Thyroid gland (tissue), 4 donors: ENCODE measurements at regions not wholly inside any gene's neighbourhood (a gene's known extent, or its start where the extent isn't known, plus 50 kb on each side); places are given as distances from the start of the nearest gene placed in this dataset.
"Not testable (repeated sequence)": the region's sequence is repeated elsewhere in the genome, so short reads cannot be mapped to it uniquely, and the experiment has no call there.

ENCODE experiments used
- POLR2A ChIP-seq, 2 donors: fragments of 450-650 bp; IDR thresholded peaks; one replicate each; pipeline ENCODE4 v1.6.1; 2017; ENCODE audit warnings: antibody characterized with exemption in 2 of 2, mild to moderate bottlenecking in 2 of 2, moderate library complexity in 1 of 2
- TF ChIP-seq, protein P1 (sequence below), 6 experiments: fragments of 200-600 bp in 3 of 6; fragments of 450-650 bp in 3 of 6; sonication (generic) in 3 of 6; IDR thresholded peaks; one replicate each; pipeline ENCODE4 v1.5.1; 2016 to 2019; ENCODE audit warnings: antibody characterized with exemption in 6 of 6, mild to moderate bottlenecking in 2 of 6, inconsistent platforms in 1 of 6, moderate library complexity in 1 of 6

DNA sequence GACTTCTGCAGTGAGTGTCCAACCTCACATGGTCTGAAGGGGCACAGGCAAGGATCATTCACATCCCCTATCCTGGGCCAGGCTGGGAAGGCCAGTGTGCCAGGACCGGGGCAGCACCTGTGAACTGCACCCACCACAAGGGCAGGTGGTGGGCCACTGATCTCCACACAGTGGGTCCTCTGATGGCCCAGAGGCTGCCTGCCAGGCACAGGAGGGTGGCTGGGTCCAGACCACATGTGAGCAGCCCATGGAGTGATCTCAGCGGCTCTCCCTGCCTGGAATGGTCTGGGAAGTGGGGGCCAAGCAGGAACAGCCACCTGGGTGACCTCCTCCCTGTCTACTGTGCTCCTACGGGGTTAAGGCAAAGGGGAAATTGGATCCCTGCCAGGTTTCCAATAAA is 508.5 kb downstream of the FOXD4L4 start:
- not testable (repeated sequence) for TF ChIP-seq POLR2A (IDR thresholded peaks at IDR 0.05)
- TF ChIP-seq, protein P1, sequence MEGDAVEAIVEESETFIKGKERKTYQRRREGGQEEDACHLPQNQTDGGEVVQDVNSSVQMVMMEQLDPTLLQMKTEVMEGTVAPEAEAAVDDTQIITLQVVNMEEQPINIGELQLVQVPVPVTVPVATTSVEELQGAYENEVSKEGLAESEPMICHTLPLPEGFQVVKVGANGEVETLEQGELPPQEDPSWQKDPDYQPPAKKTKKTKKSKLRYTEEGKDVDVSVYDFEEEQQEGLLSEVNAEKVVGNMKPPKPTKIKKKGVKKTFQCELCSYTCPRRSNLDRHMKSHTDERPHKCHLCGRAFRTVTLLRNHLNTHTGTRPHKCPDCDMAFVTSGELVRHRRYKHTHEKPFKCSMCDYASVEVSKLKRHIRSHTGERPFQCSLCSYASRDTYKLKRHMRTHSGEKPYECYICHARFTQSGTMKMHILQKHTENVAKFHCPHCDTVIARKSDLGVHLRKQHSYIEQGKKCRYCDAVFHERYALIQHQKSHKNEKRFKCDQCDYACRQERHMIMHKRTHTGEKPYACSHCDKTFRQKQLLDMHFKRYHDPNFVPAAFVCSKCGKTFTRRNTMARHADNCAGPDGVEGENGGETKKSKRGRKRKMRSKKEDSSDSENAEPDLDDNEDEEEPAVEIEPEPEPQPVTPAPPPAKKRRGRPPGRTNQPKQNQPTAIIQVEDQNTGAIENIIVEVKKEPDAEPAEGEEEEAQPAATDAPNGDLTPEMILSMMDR (IDR thresholded peaks at IDR 0.05) = not testable (repeated sequence)
